Occipital lobe (tissue), 1 donor: ENCODE measurements at regions not wholly inside any gene's neighbourhood (a gene's known extent, or its start where the extent isn't known, plus 50 kb on each side); places are given as distances from the start of the nearest gene placed in this dataset.

Experiments used
- DNase-seq: peaks from one replicate; lab custom pipeline; 2025; lab: John Stamatoyannopoulos, UW

GRCh38 chr10:47225928-47226645, 73.9 kb upstream of the GDF10 start:
- no peak for DNase-seq

GRCh38 chr10:47230482-47230881, 69.5 kb upstream of the GDF10 start:
- no peak for DNase-seq

GRCh38 chr10:47230957-47231356, 69.0 kb upstream of the GDF10 start:
- DNase-seq: no peak

- no peak for DNase-seq
Observed at GRCh38 chr10:47231414-47231813, 68.6 kb upstream of the GDF10 start.

- DNase-seq: no peak
Observed at GRCh38 chr10:47233631-47234030, 66.4 kb upstream of the GDF10 start.

- DNase-seq: no peak
Observed at GRCh38 chr10:47235484-47235883, 64.5 kb upstream of the GDF10 start.

- no peak for DNase-seq
Observed at GRCh38 chr10:47237316-47238260, 62.4 kb upstream of the GDF10 start.

- no peak for DNase-seq
Observed at GRCh38 chr10:47238331-47239095, 61.5 kb upstream of the GDF10 start.

- DNase-seq: no peak
Observed at GRCh38 chr10:47239211-47239610, 60.8 kb upstream of the GDF10 start.

GRCh38 chr10:47240173-47240572, 59.8 kb upstream of the GDF10 start:
- no peak for DNase-seq

GRCh38 chr10:47241256-47241655, 58.7 kb upstream of the GDF10 start:
- no peak for DNase-seq

- no peak for DNase-seq
Observed at GRCh38 chr10:47241946-47242867, 57.8 kb upstream of the GDF10 start.

GRCh38 chr10:47243356-47243755, 56.6 kb upstream of the GDF10 start:
- no peak for DNase-seq

- DNase-seq: no peak
Observed at GRCh38 chr10:47243791-47244190, 56.2 kb upstream of the GDF10 start.

- DNase-seq: no peak
Observed at GRCh38 chr10:47244560-47245500, 55.2 kb upstream of the GDF10 start.

- no peak for DNase-seq
Observed at GRCh38 chr10:47245731-47246350, 54.2 kb upstream of the GDF10 start.

GRCh38 chr10:47246406-47247147, 53.4 kb upstream of the GDF10 start:
- DNase-seq: no peak
